Activated CD4-positive, alpha-beta memory T cell treated with anti-CD3 and anti-CD28 coated beads for 36 hours (primary cell): ENCODE measurements at regions not wholly inside any gene's neighbourhood (a gene's known extent, or its start where the extent isn't known, plus 50 kb on each side); places are given as distances from the start of the nearest gene placed in this dataset.

Experiments
- CTCF ChIA-PET: fragments of 350-600 bp; sonication (Branson Sonifier 250); formaldehyde crosslinking; loops from one replicate; lab custom pipeline; 2021; ENCODE audit warnings: antibody characterized with exemption, inconsistent platforms; lab: Charles Lee
- POLR2A ChIA-PET: fragments of 350-600 bp; sonication (Branson Sonifier 250); formaldehyde crosslinking; loops from one replicate; lab custom pipeline; 2021; ENCODE audit warnings: antibody characterized with exemption; lab: Charles Lee
- DNase-seq: peaks from one replicate; pipeline ENCODE4 v3.0.0-alpha.2; 2020
- H3K27ac Mint-ChIP-seq: one replicate; pipeline ENCODE4 v1.8.0; 2021; ENCODE audit warnings: mixed read lengths
- H3K27me3 Mint-ChIP-seq: one replicate; pipeline ENCODE4 v1.8.0; 2021; ENCODE audit warnings: mixed read lengths
- H3K36me3 Mint-ChIP-seq: one replicate; pipeline ENCODE4 v1.8.0; 2021; ENCODE audit warnings: mixed read lengths
- H3K4me1 Mint-ChIP-seq: one replicate; pipeline ENCODE4 v1.8.0; 2021; ENCODE audit warnings: low read depth, mixed read lengths
- H3K4me3 Mint-ChIP-seq: one replicate; pipeline ENCODE4 v1.8.0; 2021; ENCODE audit warnings: mild to moderate bottlenecking, mixed read lengths
- H3K9me3 Mint-ChIP-seq: one replicate; pipeline ENCODE4 v1.8.0; 2021; ENCODE audit warnings: mixed read lengths
- intact Hi-C: fragments of 100-400 bp; cut with micrococcal nuclease; formaldehyde crosslinking; loops from one replicate; pipeline ENCODE4 v1.15.1; 2023

GRCh38 chr15:29172742-29173725 lies 96.6 kb downstream of the NSMCE3 start:
- DNase-seq, result no peak
- intact Hi-C loops, result no loop called here
- Mint-ChIP-seq H3K4me3 (no peak overlapping the region), H3K4me1 (no peaks in the 10 kb centered on the region), H3K27me3 (peaks cover 12% of the 10 kb centered on the region), H3K36me3 (no peaks in the 10 kb centered on the region), H3K27ac (no peak overlapping the region), H3K9me3 (no peaks in the 10 kb centered on the region)
- ChIA-PET POLR2A (no interaction called here), CTCF (no interaction called here)

DNA sequence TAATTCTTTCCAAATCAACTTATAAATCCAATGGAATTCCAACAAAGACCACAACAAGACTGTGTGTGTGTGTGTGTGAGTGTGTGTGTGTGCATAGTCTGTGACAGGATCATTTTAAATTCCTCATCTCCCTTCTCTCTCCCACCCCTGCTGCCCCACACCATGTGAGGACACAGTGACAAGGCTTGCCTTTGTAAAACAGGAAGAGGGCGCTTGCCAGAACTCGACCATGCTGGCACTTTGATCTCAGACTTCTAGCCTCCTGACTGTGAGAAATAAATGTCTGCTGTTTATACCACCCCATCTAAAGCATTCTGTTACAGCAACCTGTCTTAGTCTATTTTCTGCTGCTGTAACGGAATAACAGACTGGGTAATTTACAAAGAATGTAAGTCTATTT lies 99.1 kb downstream of the NSMCE3 start:
- Mint-ChIP-seq H3K27me3 (peaks cover 12% of the 10 kb centered on the region), H3K27ac (no peak overlapping the region), H3K9me3 (no peaks in the 10 kb centered on the region), H3K4me3 (no peak overlapping the region), H3K36me3 (no peaks in the 10 kb centered on the region), H3K4me1 (no peaks in the 10 kb centered on the region)
- ChIA-PET CTCF (no interaction called here), POLR2A (no interaction called here)
- DNase-seq, result no peak
- intact Hi-C loops, result no loop called here
